ENCODE measurements at regions not wholly inside any gene's neighbourhood (a gene's known extent, or its start where the extent isn't known, plus 50 kb on each side); places are given as distances from the start of the nearest gene placed in this dataset.

- POLR2A ChIA-PET = no interaction called here
- Histone ChIP-seq H3K27ac (ENCODE audit: low read length) (no peak overlapping the region), H3K4me1 (ENCODE audit: control insufficient read depth, insufficient read depth, low read length) (no peaks in the 10 kb centered on the region), H3K9me3 (ENCODE audit: control insufficient read depth, insufficient read depth, low read depth, low read length) (no peaks in the 10 kb centered on the region), H3K27me3 (ENCODE audit: control insufficient read depth, insufficient read depth, low read length) (no peaks in the 10 kb centered on the region), H3K36me3 (ENCODE audit: control insufficient read depth, insufficient read depth, low read length) (no peaks in the 10 kb centered on the region), H3K4me3 (ENCODE audit: low read depth in 2 of 2, low read length in 2 of 2) (no peak overlapping the region)
- in situ Hi-C loops (cut with HindIII; ENCODE audit: low pct_unique_long_range_greater_than_20kb, low sequenced_read_pairs) = no loop called here
- no TSS peak for BruUV-seq (replicated peaks)
- ATAC-seq (no peak), DNase-seq (ENCODE audit: low read depth, low spot score) (no peak)
- intact Hi-C loops (cut with micrococcal nuclease; ENCODE audit: unreplicated experiment) = no loop called here
- TF ChIP-seq REST (IDR thresholded peaks at IDR 0.05; ENCODE audit: insufficient read depth in 1 of 2, low read depth in 2 of 2, low read length in 1 of 2) (no peak), CTCF (IDR thresholded peaks at IDR 0.05) (no peak), TCF7L2 (IDR thresholded peaks at IDR 0.05; ENCODE audit: low read depth, low read length) (no peak), SIN3A (IDR thresholded peaks at IDR 0.05; ENCODE audit: borderline replicate concordance, insufficient read depth, low read depth, low read length) (no peak)
- CTCF ChIA-PET = no interaction called here
Observed at GRCh38 chr1:4344065-4344732, 310.2 kb upstream of the AJAP1 start.

- H3K36me3 ChIP-seq (ENCODE audit: control insufficient read depth, insufficient read depth, low read length) = no peaks in the 10 kb centered on the region
- H3K4me1 ChIP-seq (ENCODE audit: control insufficient read depth, insufficient read depth, low read length) = no peaks in the 10 kb centered on the region
- ATAC-seq (no peak), DNase-seq (ENCODE audit: low read depth, low spot score) (no peak)
- H3K4me3 ChIP-seq (ENCODE audit: low read depth in 2 of 2, low read length in 2 of 2) = no peak overlapping the region
- in situ Hi-C loops (cut with HindIII; ENCODE audit: low pct_unique_long_range_greater_than_20kb, low sequenced_read_pairs) (no loop called here), intact Hi-C loops (cut with micrococcal nuclease; ENCODE audit: unreplicated experiment) (no loop called here)
- POLR2A ChIA-PET = no interaction called here
- TF ChIP-seq CTCF (IDR thresholded peaks at IDR 0.05) = no peak
- no peak for TF ChIP-seq REST (IDR thresholded peaks at IDR 0.05; ENCODE audit: insufficient read depth in 1 of 2, low read depth in 2 of 2, low read length in 1 of 2)
- TF ChIP-seq POLR2AphosphoS5 (IDR thresholded peaks at IDR 0.05; ENCODE audit: low read depth, low read length) = no peak
- TF ChIP-seq TCF7L2 (IDR thresholded peaks at IDR 0.05; ENCODE audit: low read depth, low read length) = no peak
- no peak for TF ChIP-seq SIN3A (IDR thresholded peaks at IDR 0.05; ENCODE audit: borderline replicate concordance, insufficient read depth, low read depth, low read length)
- no peaks in the 10 kb centered on the region for H3K27me3 ChIP-seq (ENCODE audit: control insufficient read depth, insufficient read depth, low read length)
- no peaks in the 10 kb centered on the region for H3K9me3 ChIP-seq (ENCODE audit: control insufficient read depth, insufficient read depth, low read depth, low read length)
- no TSS peak for BruUV-seq (replicated peaks)
- H3K27ac ChIP-seq (ENCODE audit: low read length) = no peak overlapping the region
- CTCF ChIA-PET = no interaction called here
Observed at GRCh38 chr1:4345094-4345493, 309.3 kb upstream of the AJAP1 start.

All from Panc1 (cell line).